HG03558 (cell line): ENCODE measurements at regions not wholly inside any gene's neighbourhood (a gene's known extent, or its start where the extent isn't known, plus 50 kb on each side); places are given as distances from the start of the nearest gene placed in this dataset.

Experiments
- ATAC-seq: cut with Tn5 transposase; IDR thresholded peaks from one replicate; pipeline ENCODE4 v1.9.1; 2021; ENCODE audit warnings: moderate number of reproducible peaks; ENCODE audit not compliant: unreplicated experiment; ENCODE audit errors: extremely low read depth

GRCh38 chr13:59445812-59446211 is 717.9 kb downstream of the DIAPH3 start:
- no peak for ATAC-seq

- no peak for ATAC-seq
Measured at GRCh38 chr13:59446391-59446790, 717.3 kb downstream of the DIAPH3 start.

GRCh38 chr13:59447031-59447430 is 716.7 kb downstream of the DIAPH3 start:
- ATAC-seq: no peak

- no peak for ATAC-seq
Measured at GRCh38 chr13:59447846-59448620, 715.7 kb downstream of the DIAPH3 start.

- no peak for ATAC-seq
Measured at GRCh38 chr13:59449750-59450149, 714.0 kb downstream of the DIAPH3 start.

GRCh38 chr13:59450229-59450628 is 713.5 kb downstream of the DIAPH3 start:
- no peak for ATAC-seq

GRCh38 chr13:59451236-59451635 is 712.5 kb downstream of the DIAPH3 start:
- ATAC-seq: no peak

- no peak for ATAC-seq
Measured at GRCh38 chr13:59452189-59452890, 711.4 kb downstream of the DIAPH3 start.

- ATAC-seq: no peak
Measured at GRCh38 chr13:59458908-59459579, 704.7 kb downstream of the DIAPH3 start.

- ATAC-seq: no peak
Measured at GRCh38 chr13:59459972-59460371, 703.8 kb downstream of the DIAPH3 start.

GRCh38 chr13:59461411-59461810 is 702.3 kb downstream of the DIAPH3 start:
- ATAC-seq: no peak

- ATAC-seq: no peak
Measured at GRCh38 chr13:59463023-59463422, 700.7 kb downstream of the DIAPH3 start.

GRCh38 chr13:59464926-59465325 is 698.8 kb downstream of the DIAPH3 start:
- no peak for ATAC-seq

GRCh38 chr13:59468396-59468795 is 695.3 kb downstream of the DIAPH3 start:
- no peak for ATAC-seq

- no peak for ATAC-seq
Measured at GRCh38 chr13:59471106-59471505, 692.6 kb downstream of the DIAPH3 start.

- no peak for ATAC-seq
Measured at GRCh38 chr13:59472134-59472533, 691.6 kb downstream of the DIAPH3 start.

- ATAC-seq: no peak
Measured at GRCh38 chr13:59474696-59475095, 689.0 kb downstream of the DIAPH3 start.

- ATAC-seq: no peak
Measured at GRCh38 chr13:59475911-59476310, 687.8 kb downstream of the DIAPH3 start.

GRCh38 chr13:59476366-59476765 is 687.4 kb downstream of the DIAPH3 start:
- ATAC-seq: no peak

- ATAC-seq: no peak
Measured at GRCh38 chr13:59477011-59477410, 686.7 kb downstream of the DIAPH3 start.

- no peak for ATAC-seq
Measured at GRCh38 chr13:59478908-59479307, 684.8 kb downstream of the DIAPH3 start.
